Lower leg skin (tissue), 3 donors: ENCODE measurements at regions not wholly inside any gene's neighbourhood (a gene's known extent, or its start where the extent isn't known, plus 50 kb on each side); places are given as distances from the start of the nearest gene placed in this dataset.

ENCODE experiments used
- CTCF ChIP-seq, 3 donors: fragments of 450-650 bp; IDR thresholded peaks; one replicate each; pipeline ENCODE4 v1.5.1; 2016; ENCODE audit warnings: antibody characterized with exemption in 3 of 3, mild to moderate bottlenecking in 3 of 3, moderate library complexity in 2 of 3
- POLR2A ChIP-seq, 2 donors: fragments of 450-650 bp; IDR thresholded peaks; one replicate each; pipeline ENCODE4 v1.6.1; 2016 to 2017; ENCODE audit warnings: antibody characterized with exemption in 2 of 2, mild to moderate bottlenecking in 1 of 2, moderate library complexity in 1 of 2

DNA sequence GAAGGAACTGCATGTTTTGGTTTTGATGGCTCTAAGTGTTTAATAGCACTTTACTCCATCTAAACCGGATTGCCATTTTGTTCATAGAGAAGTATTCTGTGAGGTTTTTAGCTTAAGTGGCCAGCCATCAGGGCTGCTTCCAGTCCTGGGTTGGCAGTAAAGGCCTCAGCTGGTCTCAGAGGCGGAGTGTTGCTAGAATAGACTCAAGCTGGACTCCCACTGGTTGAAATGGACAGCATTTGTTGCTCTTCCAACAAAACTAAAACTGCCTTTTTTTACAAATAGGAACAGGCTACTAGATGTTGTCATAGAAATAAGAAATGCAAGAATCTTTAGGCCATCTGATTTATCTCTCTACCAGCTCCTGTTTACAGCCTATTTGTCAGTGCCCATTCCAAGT is 126.4 kb downstream of the MAIP1 start:
- TF ChIP-seq POLR2A (IDR thresholded peaks at IDR 0.05), result no peak
- TF ChIP-seq CTCF (IDR thresholded peaks at IDR 0.05), result no peak
